Stimulated activated CD4-positive, alpha-beta T cell treated with anti-CD3 and anti-CD28 coated beads, TNF-alpha, amount 100 ng/mL, for 24 hours (primary cell): ENCODE measurements at regions not wholly inside any gene's neighbourhood (a gene's known extent, or its start where the extent isn't known, plus 50 kb on each side); places are given as distances from the start of the nearest gene placed in this dataset.
A peak's percentile ranks its signal among the peaks of the same experiment; 100 is the strongest.
"Not testable (repeated sequence)": the region's sequence is repeated elsewhere in the genome, so short reads cannot be mapped to it uniquely, and the experiment has no call there.

Source experiments
- DNase-seq, 3 experiments: peaks; one replicate each; pipeline ENCODE4 v3.0.0-alpha.2; 2020; ENCODE audit warnings: low read depth in 3 of 3

DNA sequence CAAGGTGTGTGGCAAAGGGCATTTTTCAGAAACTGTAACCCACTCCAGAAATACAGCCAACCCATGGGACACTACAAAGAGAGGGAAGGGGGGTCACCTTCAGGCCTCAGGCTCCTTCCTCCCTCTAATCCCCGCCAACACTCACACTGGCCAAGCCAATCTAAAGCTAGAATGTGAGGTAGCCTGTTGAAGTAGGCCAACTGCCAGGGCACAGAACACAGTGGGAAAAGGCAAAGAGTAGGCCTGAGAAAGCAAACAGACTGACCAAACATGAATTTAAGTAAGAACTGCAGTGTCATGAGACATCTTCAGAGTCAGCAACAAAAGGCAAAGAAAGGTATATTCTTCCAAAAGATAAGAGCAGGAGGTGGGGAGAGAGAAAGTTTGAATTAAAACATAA is 289.0 kb downstream of the HNRNPD start:
- no peak for DNase-seq

DNA sequence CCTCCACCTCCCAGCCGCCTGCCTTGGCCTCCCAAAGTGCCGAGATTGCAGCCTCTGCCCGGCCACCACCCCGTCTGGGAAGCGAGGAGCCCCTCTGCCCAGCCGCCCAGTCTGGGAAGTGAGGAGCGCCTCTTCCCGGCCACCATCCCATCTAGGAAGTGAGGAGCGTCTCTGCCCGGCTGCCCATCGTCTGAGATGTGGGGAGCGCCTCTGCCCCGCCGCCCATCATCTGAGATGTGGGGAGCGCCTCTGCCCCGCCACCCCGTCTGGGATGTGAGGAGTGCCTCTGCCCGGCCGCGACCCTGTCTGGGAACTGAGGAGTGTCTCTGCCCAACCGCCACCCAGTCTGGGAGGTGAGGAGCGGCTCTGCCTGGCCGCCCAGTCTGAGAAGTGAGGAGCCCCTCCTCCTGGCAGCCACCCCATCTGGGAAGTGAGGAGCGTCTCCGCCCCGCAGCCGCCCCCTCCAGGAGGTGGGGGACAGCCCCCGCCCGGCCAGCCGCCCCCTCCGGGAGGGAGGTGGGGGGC is 296.3 kb downstream of the HNRNPD start:
- not testable (repeated sequence) for DNase-seq

- no peak for DNase-seq
Measured at GRCh38 chr4:82076809-82077208, 297.0 kb downstream of the HNRNPD start.

DNA sequence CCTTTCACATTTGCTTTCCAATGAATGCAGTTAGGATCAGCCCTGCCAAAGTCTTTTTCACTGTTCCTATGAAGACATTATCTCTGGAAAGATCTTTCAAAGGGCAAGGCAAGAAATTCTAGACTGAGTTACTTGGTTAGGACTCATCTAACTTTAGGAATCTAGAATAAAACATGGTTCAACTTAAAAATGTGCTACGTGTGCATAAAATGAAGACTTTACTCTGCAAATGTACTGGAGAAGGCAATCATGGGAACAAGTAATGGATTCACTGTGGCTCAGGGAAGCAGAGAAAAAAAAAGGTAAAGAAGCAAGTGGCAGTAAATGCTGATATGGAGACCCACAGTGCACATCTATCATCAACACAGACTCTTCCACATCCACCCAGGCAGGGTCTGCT is 297.4 kb downstream of the HNRNPD start:
- no peak for DNase-seq

DNA sequence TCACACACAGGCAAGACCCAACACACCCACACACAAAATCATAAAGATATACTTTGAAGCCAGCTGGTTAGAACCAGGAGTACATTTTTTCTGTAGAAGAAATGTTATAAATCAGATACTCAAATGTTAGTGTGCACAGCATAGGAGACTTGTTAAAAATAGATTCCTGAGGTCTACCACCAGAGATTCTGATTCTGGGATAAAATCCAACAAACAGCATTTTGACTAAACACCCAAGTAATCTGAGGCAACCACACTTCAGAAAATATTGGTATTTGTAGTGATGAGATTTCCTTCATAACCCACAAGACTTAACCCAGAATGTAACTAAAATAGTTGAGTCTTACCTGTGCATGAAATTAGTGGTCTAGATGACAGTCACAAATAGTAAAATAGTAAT is 301.8 kb downstream of the HNRNPD start:
- no peak for DNase-seq

DNA sequence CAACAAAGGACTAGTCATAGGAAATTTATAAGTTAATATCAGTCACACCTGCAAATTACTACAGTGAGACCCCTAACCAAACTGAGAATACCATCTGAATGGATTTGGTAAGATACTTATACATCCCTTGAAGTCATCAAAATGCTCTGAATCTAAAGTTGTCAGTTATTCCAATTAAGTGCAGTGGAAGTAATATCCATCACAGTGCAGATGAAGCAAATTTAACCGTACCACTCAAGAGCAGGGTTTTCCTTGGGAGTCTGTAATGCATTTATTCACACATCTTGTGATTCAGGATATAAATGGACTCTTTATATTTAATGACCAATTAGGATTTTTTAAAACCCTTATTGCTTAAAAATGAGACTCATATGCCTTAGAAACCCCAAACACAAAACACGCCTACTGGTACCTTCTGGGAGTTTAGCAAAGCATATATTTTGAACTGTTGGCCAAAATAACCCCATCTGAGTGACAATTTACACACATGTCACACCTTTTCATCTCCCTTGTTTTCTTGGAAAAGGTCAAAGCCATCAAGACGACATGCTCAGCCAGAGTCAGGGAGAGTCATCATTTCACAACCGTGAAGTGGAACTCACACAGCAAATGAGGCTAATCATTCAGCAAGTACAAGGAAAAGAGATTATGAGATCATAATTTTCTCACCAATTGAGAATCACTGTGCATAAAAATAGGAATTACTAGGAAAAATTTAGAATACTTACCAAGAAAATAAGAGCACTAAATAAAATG is 303.7 kb downstream of the HNRNPD start:
- DNase-seq, result no peak

- no peak for DNase-seq
Measured at GRCh38 chr4:82063017-82063416, 310.8 kb downstream of the HNRNPD start.

DNA sequence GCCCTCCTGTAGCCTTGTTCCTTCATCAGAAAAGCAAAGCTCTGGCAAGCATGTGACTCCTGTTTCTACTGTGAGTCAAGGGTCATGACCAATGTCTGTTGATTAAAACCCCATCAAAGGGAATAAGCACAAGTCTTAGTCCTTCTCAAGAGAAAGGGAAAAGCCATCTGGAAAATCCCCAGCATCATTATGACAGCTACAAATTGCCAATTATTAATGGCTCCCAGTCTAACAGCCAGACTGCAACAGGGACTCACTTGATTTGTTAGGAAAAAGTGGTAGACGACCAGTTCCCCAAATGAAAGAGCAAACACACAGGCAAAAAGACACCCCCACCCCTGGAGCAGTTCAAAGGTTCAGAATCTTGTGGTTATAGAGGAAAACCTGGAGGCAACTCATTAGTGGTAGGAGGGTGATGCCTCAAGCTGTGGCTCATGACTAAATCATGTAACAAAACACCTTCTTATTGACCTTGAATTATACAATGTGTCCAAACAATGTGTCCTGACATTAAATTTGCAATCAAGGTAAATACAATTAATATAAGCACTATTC is 315.7 kb downstream of the HNRNPD start:
- DNase-seq, result no peak

- no peak for DNase-seq
Measured at GRCh38 chr4:82055156-82055555, 318.6 kb downstream of the HNRNPD start.

DNA sequence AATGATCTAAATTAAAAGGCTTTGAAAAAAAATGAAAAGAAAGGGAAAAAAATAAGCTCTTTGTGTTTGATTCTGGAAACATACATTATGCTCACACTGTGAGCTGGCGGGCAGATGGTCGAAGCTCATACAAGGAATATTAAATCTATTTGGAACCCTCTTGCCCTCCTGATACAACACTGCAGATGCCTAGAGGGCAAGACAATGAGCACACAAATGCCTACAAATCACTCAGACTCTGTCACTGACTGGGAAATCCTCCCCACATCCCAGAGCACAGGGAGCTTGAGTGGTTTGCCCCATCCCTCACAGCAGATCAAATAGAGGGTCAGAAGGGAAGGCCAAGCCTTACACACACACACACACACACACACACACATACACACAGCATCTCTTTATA is 320.4 kb downstream of the HNRNPD start:
- no peak for DNase-seq

GRCh38 chr4:82050796-82051195 is 323.0 kb downstream of the HNRNPD start:
- no peak for DNase-seq

- DNase-seq, result no peak
Measured at GRCh38 chr4:82049294-82049693, 324.5 kb downstream of the HNRNPD start.

DNA sequence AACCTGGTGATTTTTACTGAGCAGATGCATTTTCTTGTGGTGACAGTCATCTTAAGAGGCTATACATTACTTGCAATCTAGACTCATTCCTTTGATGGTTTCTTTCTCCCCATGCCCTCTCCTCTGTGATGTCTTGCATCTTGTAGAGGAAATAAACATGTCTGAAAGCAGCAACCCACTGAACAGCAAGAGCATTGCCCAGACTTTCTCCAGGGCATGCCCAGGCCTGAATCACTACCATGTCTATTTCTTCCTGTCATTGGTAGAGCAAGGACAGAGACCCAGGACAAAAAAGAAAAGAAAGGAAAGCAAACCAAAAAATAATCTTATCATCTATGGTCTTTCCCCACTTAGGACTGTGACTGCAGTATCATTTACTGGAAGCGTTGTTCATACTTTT is 326.1 kb downstream of the HNRNPD start:
- no peak for DNase-seq

DNA sequence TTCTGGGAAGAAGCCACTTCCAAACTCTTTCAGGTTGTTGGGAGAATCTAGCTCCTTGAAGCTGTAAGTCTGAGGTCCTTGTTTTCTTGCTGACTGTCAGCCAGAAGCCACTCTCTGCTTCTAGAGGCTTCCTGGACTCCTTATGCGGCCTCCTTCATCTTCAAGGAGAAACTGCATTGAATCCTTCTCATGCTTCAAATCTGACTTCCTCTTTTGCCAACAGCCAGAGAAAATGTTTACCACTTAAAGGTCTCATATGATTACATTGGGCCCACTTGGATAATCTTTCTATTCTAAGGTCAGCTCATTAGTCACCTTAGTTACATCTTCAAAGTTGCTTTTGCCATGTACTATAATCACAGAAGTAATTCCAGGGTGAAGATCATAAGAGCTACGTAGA is 327.0 kb downstream of the HNRNPD start:
- no peak for DNase-seq

GRCh38 chr4:82045267-82045666 is 328.5 kb downstream of the HNRNPD start:
- no peak for DNase-seq

DNA sequence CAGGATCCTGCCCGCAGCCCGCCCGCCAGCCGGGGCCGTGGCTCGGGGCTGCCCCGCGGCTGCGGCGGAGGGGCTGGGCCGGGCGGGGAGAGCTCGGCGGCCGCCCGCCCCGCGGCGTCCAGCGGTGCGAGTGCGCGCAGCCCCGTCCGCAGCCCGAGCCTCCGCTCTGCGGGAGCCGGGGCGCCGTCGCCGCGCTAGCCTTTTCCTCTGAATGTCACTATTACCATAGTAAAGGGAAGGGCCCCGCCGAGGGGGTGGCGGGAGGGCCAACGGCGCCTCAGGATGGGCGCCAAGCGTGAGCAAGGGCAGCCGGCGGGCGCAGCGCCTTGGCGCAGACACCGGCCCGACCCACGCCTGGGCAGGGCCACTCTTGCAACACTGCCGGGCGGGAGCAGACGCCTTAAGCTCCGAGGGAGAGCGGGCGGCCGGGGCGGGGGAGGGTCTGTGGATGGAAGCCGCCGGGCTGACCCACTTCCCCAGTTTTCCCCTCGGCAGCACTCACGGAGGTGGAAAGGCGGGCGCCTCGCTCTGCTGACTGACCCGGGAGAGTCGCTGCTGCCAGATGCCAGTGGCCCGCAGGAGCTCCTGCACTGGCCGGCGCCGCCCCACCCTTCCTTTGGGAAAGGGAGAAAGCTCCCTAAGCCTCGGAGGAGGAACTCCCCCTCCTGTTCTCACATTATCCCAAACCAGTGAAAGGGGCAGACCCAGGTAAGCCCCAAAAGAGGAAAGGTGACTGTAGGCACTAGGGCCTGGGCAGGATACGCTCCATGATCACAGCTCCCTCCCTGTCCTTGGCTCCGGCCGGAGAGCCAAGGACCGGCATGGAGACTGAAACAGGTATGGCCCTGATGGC is 329.4 kb downstream of the HNRNPD start:
- DNase-seq, result peak in 1 of 3 experiments; percentile 9

- DNase-seq, result no peak
Measured at GRCh38 chr4:82043809-82044137, 330.0 kb downstream of the HNRNPD start.

- no peak for DNase-seq
Measured at GRCh38 chr4:82043081-82043808, 330.5 kb downstream of the HNRNPD start.

DNA sequence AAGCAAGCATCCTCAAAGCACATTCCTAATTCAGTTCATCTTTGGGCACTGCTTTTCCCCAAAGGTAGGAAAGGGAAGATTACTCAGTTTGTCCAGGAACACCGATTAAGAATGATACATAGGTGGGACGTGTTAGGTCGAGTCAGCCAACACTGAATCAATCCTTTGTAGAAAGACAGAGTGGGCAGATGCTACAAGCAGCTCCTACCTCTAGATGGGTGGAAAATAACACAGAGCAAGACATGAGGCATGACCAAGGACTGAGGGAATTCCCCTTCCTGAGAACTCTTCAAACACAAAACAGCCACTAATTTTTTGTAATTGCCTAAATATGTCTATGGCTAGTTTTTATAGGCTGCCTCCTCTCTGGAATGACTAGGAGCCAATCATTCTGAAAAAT is 331.7 kb downstream of the HNRNPD start:
- no peak for DNase-seq

DNA sequence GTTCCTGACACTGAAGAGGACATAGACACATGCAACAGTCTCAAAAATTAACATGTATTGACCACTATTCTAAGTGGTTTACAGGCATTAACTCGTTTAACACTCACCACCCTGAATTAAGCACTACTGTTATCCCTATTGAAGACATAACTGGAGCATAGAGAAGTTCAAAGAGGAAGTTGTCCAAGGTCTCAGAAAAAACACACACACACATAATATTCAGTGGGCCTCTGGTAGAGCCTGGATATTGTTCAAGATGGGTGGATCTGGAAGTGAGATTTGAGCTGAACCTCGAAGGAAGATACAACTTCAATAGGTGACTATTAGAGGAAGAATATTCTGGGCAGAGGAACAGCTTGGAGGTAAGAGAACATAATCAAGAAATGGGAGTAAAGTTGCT is 334.9 kb downstream of the HNRNPD start:
- DNase-seq, result no peak

- no peak for DNase-seq
Measured at GRCh38 chr4:82036181-82036580, 337.6 kb downstream of the HNRNPD start.

DNA sequence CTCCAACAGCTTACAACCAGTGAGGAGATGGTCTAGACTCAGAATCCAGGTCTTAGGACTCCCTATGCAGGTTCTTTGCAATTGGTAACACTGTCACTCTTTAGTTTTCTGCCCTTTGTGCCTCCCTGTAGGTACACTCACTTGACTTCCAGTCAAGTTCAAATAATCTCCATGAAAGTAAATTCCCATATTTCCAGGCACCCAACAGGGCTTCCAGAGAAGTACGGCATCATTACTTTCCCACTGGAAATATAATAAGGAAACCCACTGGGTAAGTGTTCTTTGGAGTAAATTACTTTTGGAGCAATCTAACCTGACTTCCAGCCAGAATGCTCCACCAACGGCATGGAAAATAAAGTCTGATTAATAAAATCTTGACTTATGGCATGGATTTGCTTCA is 338.9 kb downstream of the HNRNPD start:
- DNase-seq, result no peak
